Glutamatergic neuron (in vitro differentiated cells): ENCODE measurements at regions not wholly inside any gene's neighbourhood (a gene's known extent, or its start where the extent isn't known, plus 50 kb on each side); places are given as distances from the start of the nearest gene placed in this dataset.

ENCODE experiments used
- DNase-seq: peaks from one replicate; pipeline ENCODE4 v3.0.0; 2022
- H3K27ac Mint-ChIP-seq: one replicate; pipeline ENCODE4 v1.8.0; 2020; ENCODE audit warnings: mild to moderate bottlenecking, mixed read lengths, inconsistent platforms; ENCODE audit not compliant: unreplicated experiment
- H3K27me3 Mint-ChIP-seq: one replicate; pipeline ENCODE4 v1.8.0; 2020; ENCODE audit warnings: mild to moderate bottlenecking, moderate library complexity, mixed read lengths, inconsistent platforms; ENCODE audit not compliant: unreplicated experiment
- H3K36me3 Mint-ChIP-seq: one replicate; pipeline ENCODE4 v1.8.0; 2020; ENCODE audit warnings: mild to moderate bottlenecking, mixed read lengths, inconsistent platforms; ENCODE audit not compliant: unreplicated experiment
- H3K4me1 Mint-ChIP-seq: one replicate; pipeline ENCODE4 v1.8.0; 2020; ENCODE audit warnings: mild to moderate bottlenecking, low read depth, mixed read lengths, inconsistent platforms; ENCODE audit not compliant: unreplicated experiment
- H3K4me3 Mint-ChIP-seq: one replicate; pipeline ENCODE4 v1.8.0; 2020; ENCODE audit warnings: mild to moderate bottlenecking, mixed read lengths, inconsistent platforms; ENCODE audit not compliant: unreplicated experiment
- H3K9me3 Mint-ChIP-seq: one replicate; pipeline ENCODE4 v1.8.0; 2020; ENCODE audit warnings: mild to moderate bottlenecking, moderate library complexity, mixed read lengths, inconsistent platforms; ENCODE audit not compliant: unreplicated experiment
- CTCF ChIP-seq: fragments of 200-600 bp; sonication (generic); IDR thresholded peaks from one replicate; pipeline ENCODE4 v1.5.0; 2021; ENCODE audit not compliant: partially characterized antibody, unreplicated experiment

DNA sequence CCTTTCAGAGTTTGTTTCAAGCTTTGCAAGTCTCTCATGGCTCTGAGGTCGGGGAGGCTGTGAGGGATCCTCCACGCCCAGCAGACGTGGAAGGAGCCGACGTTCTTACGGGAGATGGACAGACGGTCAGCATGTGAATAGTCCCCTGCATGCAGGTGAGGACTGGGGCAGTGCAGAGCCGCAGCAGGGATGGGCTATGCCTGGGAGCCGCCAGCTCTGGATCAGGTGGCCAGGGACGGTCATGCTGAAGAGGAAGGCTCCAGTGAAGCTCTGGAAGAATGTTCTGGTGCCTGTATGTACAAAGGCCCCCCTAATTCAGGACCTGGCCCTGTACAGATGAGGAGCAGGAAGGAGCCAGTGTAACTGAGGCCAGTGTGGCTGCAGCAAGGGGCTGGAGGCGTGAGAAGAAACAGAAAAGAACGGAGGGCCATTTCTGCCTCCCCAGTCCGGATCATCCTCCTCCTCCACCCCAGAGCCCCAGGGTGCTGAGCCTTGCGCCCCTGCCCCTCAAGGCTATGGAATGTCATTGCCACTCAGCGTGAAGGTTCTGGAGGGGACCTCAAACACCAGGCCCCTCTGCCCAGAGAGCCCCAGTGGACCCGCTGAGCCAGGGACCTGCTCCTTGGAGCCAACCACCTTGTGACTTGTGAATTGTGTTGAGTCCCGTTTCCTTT, 96.8 kb upstream of the DIO3 start:
- no peaks in the 10 kb centered on the region for H3K4me1 Mint-ChIP-seq
- H3K36me3 Mint-ChIP-seq = no peaks in the 10 kb centered on the region
- no peak overlapping the region for H3K27ac Mint-ChIP-seq
- no peak for TF ChIP-seq CTCF
- no peak overlapping the region for H3K4me3 Mint-ChIP-seq
- H3K9me3 Mint-ChIP-seq = no peaks in the 10 kb centered on the region
- H3K27me3 Mint-ChIP-seq = peaks cover 3% of the 10 kb centered on the region
- DNase-seq = no peak

DNA sequence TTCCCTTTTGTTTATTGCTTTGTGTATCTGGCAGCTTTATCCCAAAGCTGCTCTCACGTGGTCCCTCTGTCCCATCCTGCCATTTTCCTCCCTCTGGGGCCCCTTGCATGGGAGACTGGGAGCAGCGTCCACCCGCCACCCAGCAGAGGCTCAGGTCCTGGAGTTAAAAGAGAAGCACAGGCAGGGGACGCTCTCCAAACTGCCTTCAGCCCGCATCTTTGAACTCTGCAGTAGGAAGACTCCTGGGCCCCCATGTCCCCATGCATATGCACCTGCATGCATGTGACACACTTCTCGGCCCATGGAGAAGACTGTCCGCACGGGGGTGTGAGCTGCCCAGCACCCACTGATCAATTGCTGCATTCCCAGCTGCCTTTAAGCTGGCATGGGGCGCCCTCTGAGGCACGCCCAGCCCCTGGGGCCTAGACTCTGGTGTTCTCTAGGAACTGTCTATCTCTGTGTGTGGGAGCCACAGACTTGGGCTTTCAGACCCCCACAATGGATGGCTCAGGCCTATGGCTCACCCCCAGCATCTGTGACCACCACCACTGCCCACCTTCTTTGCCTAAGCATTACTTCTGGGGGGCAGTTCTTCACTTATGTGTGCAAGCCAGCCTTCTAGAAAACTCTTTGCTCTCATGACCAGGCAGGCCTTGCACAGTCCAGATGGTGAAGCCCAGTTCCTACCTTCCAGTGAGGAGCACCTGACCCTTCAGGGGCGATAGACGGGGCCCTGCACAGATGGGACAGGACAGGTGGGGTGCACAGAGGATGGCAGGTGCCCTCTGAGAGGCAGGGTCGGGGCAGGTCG, 96.1 kb upstream of the DIO3 start:
- H3K36me3 Mint-ChIP-seq = no peaks in the 10 kb centered on the region
- H3K27me3 Mint-ChIP-seq = peaks cover 3% of the 10 kb centered on the region
- no peak overlapping the region for H3K27ac Mint-ChIP-seq
- no peak for TF ChIP-seq CTCF
- no peak overlapping the region for H3K4me3 Mint-ChIP-seq
- H3K4me1 Mint-ChIP-seq = no peaks in the 10 kb centered on the region
- H3K9me3 Mint-ChIP-seq = no peaks in the 10 kb centered on the region
- no peak for DNase-seq

- peaks cover 3% of the 10 kb centered on the region for H3K27me3 Mint-ChIP-seq
- H3K27ac Mint-ChIP-seq = no peak overlapping the region
- DNase-seq = no peak
- H3K4me1 Mint-ChIP-seq = no peaks in the 10 kb centered on the region
- H3K36me3 Mint-ChIP-seq = no peaks in the 10 kb centered on the region
- no peaks in the 10 kb centered on the region for H3K9me3 Mint-ChIP-seq
- no peak for TF ChIP-seq CTCF
- H3K4me3 Mint-ChIP-seq = no peak overlapping the region
These were observed 95.4 kb upstream of the DIO3 start for GRCh38 chr14:101465795-101466448.

GRCh38 chr14:101466456-101467180, 94.7 kb upstream of the DIO3 start:
- Mint-ChIP-seq H3K4me3 (no peak overlapping the region), H3K4me1 (no peaks in the 10 kb centered on the region), H3K9me3 (no peaks in the 10 kb centered on the region), H3K27me3 (peaks cover 6% of the 10 kb centered on the region), H3K36me3 (no peaks in the 10 kb centered on the region), H3K27ac (no peak overlapping the region)
- no peak for DNase-seq
- no peak for TF ChIP-seq CTCF
